Stimulated activated effector memory CD8-positive, alpha-beta T cell treated with anti-CD3 and anti-CD28 coated beads, Interleukin-12 subunit alpha, Interleukin-12 subunit beta, amount 100 ng/mL, for 72 hours (primary cell): ENCODE measurements at regions not wholly inside any gene's neighbourhood (a gene's known extent, or its start where the extent isn't known, plus 50 kb on each side); places are given as distances from the start of the nearest gene placed in this dataset.

Experiments used
- ATAC-seq: fragments of 150-1000 bp; cut with Tn5 transposase; 2 replicates; pipeline ENCODE4 v1.10.0; 2021
- DNase-seq, 2 donors: peaks; one replicate each; pipeline ENCODE4 v3.0.0; 2021 to 2022; ENCODE audit warnings: low spot score in 2 of 2
- H3K27ac Mint-ChIP-seq: one replicate; pipeline ENCODE4 v1.8.0; 2022; ENCODE audit warnings: mild to moderate bottlenecking, mixed read lengths
- H3K36me3 Mint-ChIP-seq: one replicate; pipeline ENCODE4 v1.8.0; 2022; ENCODE audit warnings: mild to moderate bottlenecking, mixed read lengths
- H3K4me1 Mint-ChIP-seq: one replicate; pipeline ENCODE4 v1.8.0; 2022; ENCODE audit warnings: mixed read lengths
- H3K4me3 Mint-ChIP-seq: one replicate; pipeline ENCODE4 v1.8.0; 2022; ENCODE audit warnings: mild to moderate bottlenecking, mixed read lengths
- H3K9me3 Mint-ChIP-seq: one replicate; pipeline ENCODE4 v1.8.0; 2022; ENCODE audit warnings: mixed read lengths

- Mint-ChIP-seq H3K36me3 (no peaks in the 10 kb centered on the region), H3K9me3 (no peaks in the 10 kb centered on the region), H3K4me1 (no peaks in the 10 kb centered on the region), H3K4me3 (no peak overlapping the region), H3K27ac (no peak overlapping the region)
- ATAC-seq (no peak), DNase-seq (no peak)
These were observed 307.9 kb upstream of the F9 start for GRCh38 chrX:139222511-139223200.

DNA sequence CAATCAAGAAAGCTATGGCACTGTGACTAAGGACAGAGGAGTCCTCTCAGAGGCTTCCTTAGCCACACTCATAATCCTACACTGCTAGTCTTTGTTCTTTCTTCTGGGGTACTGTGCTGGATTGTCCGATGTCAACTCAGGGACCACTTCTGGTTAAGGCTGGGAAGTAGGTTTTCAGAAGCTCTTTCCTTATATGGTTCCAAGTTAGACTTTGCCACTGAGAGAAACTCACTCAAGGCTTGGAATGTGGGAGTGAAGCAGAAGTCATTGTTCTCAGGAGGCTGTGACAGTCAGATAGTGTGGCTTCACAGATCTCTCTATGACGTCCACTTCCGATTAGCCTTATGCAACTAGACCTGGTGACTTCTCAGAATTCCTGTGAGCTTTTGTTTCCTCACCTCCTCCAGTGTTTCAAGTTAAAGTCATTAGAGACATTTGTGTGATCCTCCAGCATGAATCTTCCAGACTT lies 317.3 kb upstream of the F9 start:
- Mint-ChIP-seq H3K27ac (no peak overlapping the region), H3K9me3 (no peaks in the 10 kb centered on the region)
- ATAC-seq, result no peak

DNA sequence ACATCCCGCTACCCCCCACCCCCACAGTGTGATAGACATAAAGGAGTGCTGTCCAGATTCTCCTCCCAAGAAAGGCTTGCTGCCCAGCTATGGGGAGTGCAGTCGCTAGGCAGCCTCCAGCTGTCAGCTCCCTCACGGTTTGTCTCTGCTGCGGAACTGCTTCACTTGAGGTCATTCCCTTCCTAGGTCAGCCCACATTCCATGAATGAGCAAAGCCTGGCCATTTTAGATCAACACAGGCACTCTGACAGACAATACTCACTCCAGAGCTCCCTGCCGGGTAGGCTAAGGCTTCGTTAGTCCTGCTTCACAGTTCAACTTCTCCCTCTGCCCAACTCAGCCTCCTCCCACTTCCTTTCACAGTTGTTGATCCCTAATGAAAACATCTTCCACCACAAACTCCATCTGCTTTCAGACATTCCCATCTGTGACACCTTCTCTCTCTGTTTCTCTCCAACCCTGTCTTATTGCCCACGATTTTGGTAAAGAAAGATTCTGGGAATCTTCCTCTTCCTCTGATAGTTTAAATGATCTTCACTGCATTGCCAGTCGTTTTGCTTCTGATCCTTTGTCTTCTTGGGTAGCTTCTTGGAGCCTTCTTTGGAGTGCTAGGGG lies 318.9 kb upstream of the F9 start:
- H3K4me3 Mint-ChIP-seq, result no peak overlapping the region
- H3K36me3 Mint-ChIP-seq, result no peaks in the 10 kb centered on the region
- ATAC-seq, result no peak

More for the DNA sequence above, 317.3 kb upstream of the F9 start:
- no peak for DNase-seq
- Mint-ChIP-seq H3K4me1 (no peaks in the 10 kb centered on the region), H3K36me3 (no peaks in the 10 kb centered on the region), H3K4me3 (no peak overlapping the region)

DNA sequence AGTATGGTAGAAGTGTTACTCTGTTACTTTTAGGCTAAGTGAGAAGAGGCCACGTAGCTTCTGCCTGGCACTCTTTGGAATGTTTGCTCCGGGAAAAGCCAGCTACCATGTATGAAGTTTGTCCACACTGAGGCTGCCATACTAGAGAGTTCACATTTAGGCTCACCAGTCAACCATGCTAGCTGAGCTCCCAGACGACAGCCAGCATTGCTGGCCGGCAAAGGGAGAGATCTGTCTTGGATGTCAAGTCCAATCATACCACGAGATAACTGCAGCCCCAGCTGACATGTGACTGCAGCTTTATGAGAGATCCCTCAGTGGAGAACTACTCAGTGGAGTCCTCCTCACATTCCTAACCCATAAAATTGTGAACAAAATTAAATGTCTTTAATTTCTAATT lies 321.2 kb upstream of the F9 start:
- Mint-ChIP-seq H3K4me1 (no peaks in the 10 kb centered on the region), H3K9me3 (no peaks in the 10 kb centered on the region), H3K4me3 (no peak overlapping the region), H3K36me3 (no peaks in the 10 kb centered on the region), H3K27ac (no peak overlapping the region)
- no peak for DNase-seq
- no peak for ATAC-seq

More for the DNA sequence above, 318.9 kb upstream of the F9 start:
- no peak overlapping the region for H3K27ac Mint-ChIP-seq
- H3K9me3 Mint-ChIP-seq, result no peaks in the 10 kb centered on the region
- H3K4me1 Mint-ChIP-seq, result no peaks in the 10 kb centered on the region
- no peak for DNase-seq

DNA sequence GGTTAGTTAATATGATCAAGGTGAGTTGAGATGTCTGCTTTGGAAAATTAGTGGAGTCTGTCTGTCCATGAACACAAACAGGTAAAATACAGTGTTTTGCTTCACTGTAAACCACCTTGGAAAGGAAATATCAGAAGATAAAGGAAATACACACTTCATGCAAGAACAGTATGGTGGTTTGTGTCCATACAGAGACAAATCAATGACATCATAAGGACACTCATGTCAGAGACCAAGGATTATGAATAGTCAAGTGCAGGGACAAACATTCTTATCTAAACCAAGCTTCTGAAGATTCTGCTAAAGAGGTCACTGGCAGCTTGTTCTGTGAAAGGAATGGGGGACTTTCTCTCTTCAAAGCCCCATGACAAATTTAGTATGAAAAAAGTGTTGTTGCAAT lies 322.9 kb upstream of the F9 start:
- Mint-ChIP-seq H3K4me1 (no peaks in the 10 kb centered on the region), H3K27ac (no peak overlapping the region), H3K4me3 (no peak overlapping the region), H3K36me3 (no peaks in the 10 kb centered on the region), H3K9me3 (no peaks in the 10 kb centered on the region)
- no peak for DNase-seq
- no peak for ATAC-seq

DNA sequence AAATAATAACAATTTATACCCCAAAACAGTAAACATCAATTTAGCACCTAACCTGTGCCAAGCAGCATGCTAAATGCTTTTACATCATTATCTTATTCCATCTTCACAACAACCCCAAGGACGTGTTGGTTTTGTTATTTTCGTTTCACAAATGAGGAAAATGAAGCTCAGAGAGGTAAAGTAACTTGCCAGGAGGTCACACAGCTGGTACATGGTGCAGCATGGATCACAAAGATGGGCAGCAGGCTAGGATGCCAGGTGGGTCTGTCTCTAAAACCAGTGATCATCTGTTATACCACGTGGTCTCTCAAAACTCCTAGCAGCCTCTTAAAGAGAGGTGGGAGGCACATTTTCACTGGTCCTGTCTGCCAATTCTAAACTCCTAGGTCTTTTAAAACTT lies 323.6 kb upstream of the F9 start:
- Mint-ChIP-seq H3K27ac (no peak overlapping the region), H3K36me3 (no peaks in the 10 kb centered on the region), H3K4me3 (no peak overlapping the region), H3K4me1 (no peaks in the 10 kb centered on the region), H3K9me3 (no peaks in the 10 kb centered on the region)
- DNase-seq (no peak), ATAC-seq (no peak)

GRCh38 chrX:139204898-139205667 lies 325.5 kb upstream of the F9 start:
- DNase-seq (no peak), ATAC-seq (no peak)
- H3K9me3 Mint-ChIP-seq, result no peaks in the 10 kb centered on the region
- H3K27ac Mint-ChIP-seq, result no peak overlapping the region
- peak overlapping the region; percentile 52 for H3K4me3 Mint-ChIP-seq
- no peaks in the 10 kb centered on the region for H3K4me1 Mint-ChIP-seq
- no peaks in the 10 kb centered on the region for H3K36me3 Mint-ChIP-seq

DNA sequence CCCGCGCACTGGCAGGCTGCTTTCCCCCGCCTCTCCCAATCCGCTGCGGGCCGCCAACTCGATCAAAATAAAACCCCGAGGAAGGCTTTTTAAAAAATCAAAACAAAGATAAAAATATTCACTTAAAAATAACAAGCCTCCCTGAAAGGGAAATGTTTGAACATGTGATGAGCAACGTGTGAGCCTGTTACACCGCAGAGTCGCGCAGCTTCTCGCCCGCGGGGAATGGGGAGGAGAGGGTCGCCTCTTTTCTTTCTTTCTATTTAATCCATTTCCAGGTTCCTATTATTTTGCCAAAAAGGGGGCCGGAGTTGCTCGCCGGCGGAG lies 326.0 kb upstream of the F9 start:
- DNase-seq (no peak), ATAC-seq (no peak)
- Mint-ChIP-seq H3K4me3 (peak overlapping the region; percentile 52), H3K9me3 (no peaks in the 10 kb centered on the region), H3K4me1 (no peaks in the 10 kb centered on the region), H3K27ac (no peak overlapping the region), H3K36me3 (no peaks in the 10 kb centered on the region)

- no peaks in the 10 kb centered on the region for H3K9me3 Mint-ChIP-seq
- no peak for ATAC-seq
- DNase-seq, result no peak
- H3K36me3 Mint-ChIP-seq, result no peaks in the 10 kb centered on the region
- H3K4me3 Mint-ChIP-seq, result peak overlapping the region; percentile 52
- no peak overlapping the region for H3K27ac Mint-ChIP-seq
- no peaks in the 10 kb centered on the region for H3K4me1 Mint-ChIP-seq
These were observed 326.6 kb upstream of the F9 start for GRCh38 chrX:139203651-139204570.

DNA sequence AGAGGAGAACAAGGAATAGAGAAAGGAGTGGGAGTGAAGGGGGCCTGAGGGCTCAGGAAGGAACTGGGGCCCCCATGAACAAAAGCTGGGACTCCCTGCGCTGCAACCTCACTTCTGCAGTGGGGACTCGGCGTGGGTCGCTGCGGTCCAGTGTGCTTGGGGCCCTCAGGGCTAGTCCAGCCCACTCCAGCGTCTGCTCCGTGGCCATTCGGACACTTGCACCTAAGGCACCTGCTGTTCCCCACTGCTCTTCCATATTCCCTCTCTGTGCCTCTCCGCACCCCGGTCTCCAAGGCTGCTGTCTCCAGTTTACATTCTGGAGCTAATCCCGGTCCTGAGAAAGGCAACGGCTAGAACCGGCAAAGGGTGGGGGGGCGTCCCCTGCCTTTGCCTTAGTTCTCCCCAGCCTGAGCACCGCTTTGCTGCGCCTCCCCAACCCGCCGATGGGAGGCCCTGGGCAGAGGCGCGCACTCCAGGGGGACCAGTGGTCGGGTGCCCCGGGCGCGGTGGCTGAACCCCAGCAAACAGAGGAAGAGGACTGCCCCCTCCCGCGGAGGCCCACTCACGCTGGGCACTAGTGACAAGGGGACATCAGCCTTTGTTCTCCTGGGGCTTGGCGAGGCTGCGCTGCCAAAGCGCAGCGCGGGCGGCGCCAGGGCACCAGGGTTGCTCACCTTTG lies 327.7 kb upstream of the F9 start:
- Mint-ChIP-seq H3K4me3 (no peak overlapping the region), H3K9me3 (no peaks in the 10 kb centered on the region), H3K27ac (no peak overlapping the region), H3K4me1 (no peaks in the 10 kb centered on the region), H3K36me3 (no peaks in the 10 kb centered on the region)
- DNase-seq, result no peak
- no peak for ATAC-seq

- H3K4me3 Mint-ChIP-seq, result no peak overlapping the region
- no peak overlapping the region for H3K27ac Mint-ChIP-seq
- DNase-seq (no peak), ATAC-seq (no peak)
- H3K4me1 Mint-ChIP-seq, result no peaks in the 10 kb centered on the region
- H3K36me3 Mint-ChIP-seq, result no peaks in the 10 kb centered on the region
- H3K9me3 Mint-ChIP-seq, result no peaks in the 10 kb centered on the region
These were observed 328.6 kb upstream of the F9 start for GRCh38 chrX:139201924-139202323.

- Mint-ChIP-seq H3K27ac (no peak overlapping the region), H3K36me3 (no peaks in the 10 kb centered on the region), H3K4me1 (no peaks in the 10 kb centered on the region), H3K4me3 (no peak overlapping the region), H3K9me3 (no peaks in the 10 kb centered on the region)
- DNase-seq, result no peak
- ATAC-seq, result no peak
These were observed 329.7 kb upstream of the F9 start for GRCh38 chrX:139200793-139201192.

GRCh38 chrX:139200346-139200745 lies 330.2 kb upstream of the F9 start:
- no peak for DNase-seq
- H3K4me1 Mint-ChIP-seq, result no peaks in the 10 kb centered on the region
- no peaks in the 10 kb centered on the region for H3K9me3 Mint-ChIP-seq
- no peaks in the 10 kb centered on the region for H3K36me3 Mint-ChIP-seq
- H3K4me3 Mint-ChIP-seq, result no peak overlapping the region
- no peak for ATAC-seq
- H3K27ac Mint-ChIP-seq, result no peak overlapping the region

DNA sequence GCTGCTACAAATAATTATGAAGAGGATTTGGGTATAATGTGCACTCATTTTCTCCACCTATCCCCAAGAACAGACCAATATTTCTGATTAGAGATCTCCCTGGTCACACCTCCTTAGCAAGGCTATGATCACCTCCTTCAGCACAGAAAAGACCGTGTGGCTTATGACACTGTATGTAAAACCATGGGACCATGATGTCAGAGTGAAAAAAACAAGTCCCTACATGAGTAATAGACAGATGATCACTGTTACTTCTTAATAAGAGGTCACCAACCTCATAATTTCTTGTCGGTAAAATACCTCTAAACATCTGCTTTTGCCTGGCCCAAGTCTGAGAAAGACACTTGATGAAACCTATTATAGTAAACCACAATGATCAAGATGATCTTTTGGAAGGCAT lies 330.6 kb upstream of the F9 start:
- DNase-seq, result no peak
- no peak for ATAC-seq
- H3K9me3 Mint-ChIP-seq, result no peaks in the 10 kb centered on the region
- H3K4me3 Mint-ChIP-seq, result no peak overlapping the region
- H3K4me1 Mint-ChIP-seq, result no peaks in the 10 kb centered on the region
- no peak overlapping the region for H3K27ac Mint-ChIP-seq
- H3K36me3 Mint-ChIP-seq, result no peaks in the 10 kb centered on the region

DNA sequence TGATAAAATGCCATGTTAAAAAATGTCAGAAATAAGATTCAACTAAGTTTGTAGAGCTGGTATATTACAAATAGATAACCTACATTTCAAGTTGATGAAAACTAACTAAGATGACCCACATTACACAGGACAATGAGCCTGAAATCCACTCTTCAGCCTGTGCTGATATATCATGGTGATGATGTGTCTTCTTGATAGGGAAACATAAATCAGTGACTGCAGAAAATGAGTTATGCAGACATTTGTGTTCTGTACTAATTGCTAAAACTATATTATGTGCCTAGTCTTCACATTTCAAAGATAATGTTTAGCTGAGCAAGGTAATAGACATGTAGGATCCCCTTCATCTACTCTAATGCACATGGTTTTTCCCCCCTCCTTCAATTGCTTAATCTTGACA lies 331.6 kb upstream of the F9 start:
- H3K27ac Mint-ChIP-seq, result no peak overlapping the region
- no peak for DNase-seq
- no peaks in the 10 kb centered on the region for H3K36me3 Mint-ChIP-seq
- no peak overlapping the region for H3K4me3 Mint-ChIP-seq
- H3K9me3 Mint-ChIP-seq, result no peaks in the 10 kb centered on the region
- ATAC-seq, result no peak
- H3K4me1 Mint-ChIP-seq, result no peaks in the 10 kb centered on the region
